SKM-1 (cell line): ENCODE measurements at regions not wholly inside any gene's neighbourhood (a gene's known extent, or its start where the extent isn't known, plus 50 kb on each side); places are given as distances from the start of the nearest gene placed in this dataset.
A peak's percentile ranks its signal among the peaks of the same experiment; 100 is the strongest.

Source experiments
- DNase-seq: peaks from one replicate; lab custom pipeline; 2025; ENCODE audit not compliant: unreplicated experiment; lab: John Stamatoyannopoulos, UW

DNA sequence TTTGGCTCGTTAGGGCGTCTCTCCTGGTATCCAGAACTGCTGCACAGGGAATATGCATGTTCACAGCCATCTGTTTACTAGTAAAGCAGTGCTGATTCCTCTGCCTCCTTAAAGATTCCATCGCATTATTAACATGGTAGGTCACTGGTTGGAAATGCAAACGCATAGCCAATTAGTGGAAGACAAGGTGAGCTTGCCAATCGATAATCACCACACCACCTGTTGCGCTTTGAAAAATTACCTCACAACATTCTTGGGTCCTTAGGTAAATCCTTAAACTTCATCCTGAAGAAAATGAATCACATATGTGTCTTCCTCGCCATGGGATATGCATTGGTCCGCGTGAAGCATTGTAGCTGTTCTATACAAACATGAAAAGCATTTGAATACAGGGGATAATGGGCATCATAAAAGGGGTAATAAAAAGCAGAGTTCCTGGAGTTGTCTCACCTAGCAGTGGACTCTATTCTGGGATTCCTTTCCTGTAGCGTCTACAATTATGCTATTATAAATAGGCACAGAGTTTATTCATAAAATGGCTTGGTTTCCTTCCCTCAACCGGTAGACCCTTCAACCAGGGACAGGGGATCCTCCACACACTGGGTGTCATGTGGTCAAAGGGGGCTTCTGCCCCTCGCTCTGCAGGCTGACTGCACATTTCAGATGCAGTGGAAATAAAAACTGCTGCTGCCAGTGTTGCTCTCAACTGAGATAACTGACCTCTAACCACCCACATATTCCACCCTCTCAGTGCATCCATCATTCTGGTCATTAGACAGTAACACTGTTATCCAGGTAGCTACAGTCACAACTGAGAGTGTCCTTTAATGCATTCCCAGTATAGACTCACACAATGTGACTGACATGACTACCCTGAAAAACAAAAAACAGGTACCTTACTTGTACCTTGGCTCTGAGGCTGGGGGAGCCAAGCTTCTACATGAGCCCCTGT, 389.2 kb upstream of the NFE2L3 start:
- no peak for DNase-seq

DNA sequence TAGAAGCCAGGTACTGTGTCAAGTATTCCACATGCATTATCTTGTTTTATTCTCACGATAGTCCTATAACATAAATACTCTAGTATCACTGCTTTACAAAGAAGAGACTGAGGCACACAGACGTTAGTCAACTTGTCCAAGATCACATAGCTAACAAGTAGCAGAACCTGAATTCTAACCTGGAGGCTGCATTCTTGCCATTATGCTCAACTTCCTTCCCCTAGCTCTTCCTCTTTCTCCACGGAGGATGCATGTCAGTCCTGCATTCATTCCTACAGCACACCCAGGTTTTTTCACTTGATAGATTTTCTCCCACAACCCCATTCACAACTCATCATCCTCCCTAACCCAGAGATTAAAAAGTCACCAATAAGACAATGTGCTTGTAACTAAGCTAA, 388.5 kb upstream of the NFE2L3 start:
- peak; percentile 4 for DNase-seq

GRCh38 chr7:25765110-25765655, 386.8 kb upstream of the NFE2L3 start:
- DNase-seq: no peak

DNA sequence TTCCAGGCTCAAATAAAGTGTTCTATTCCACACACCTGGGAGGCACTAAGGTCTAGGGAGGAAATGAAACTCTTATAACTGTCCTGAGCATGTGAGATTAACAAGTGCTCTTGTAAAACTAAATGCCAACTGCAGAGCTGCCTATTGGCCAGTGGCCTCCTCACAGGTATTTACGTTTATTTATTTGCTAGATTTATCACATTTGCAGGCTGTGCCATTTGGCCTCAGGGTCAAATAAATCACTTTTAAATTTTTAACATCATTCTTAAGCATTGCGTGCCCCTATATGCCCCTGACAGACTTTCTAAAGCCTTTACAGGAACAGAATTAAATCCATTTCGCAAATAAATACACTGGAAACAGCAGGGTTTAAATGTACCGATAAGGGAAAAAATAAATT, 381.8 kb upstream of the NFE2L3 start:
- DNase-seq: no peak

- no peak for DNase-seq
These were observed 381.3 kb upstream of the NFE2L3 start for GRCh38 chr7:25770670-25771069.

GRCh38 chr7:25771491-25771890, 380.5 kb upstream of the NFE2L3 start:
- no peak for DNase-seq

GRCh38 chr7:25772802-25773201, 379.2 kb upstream of the NFE2L3 start:
- no peak for DNase-seq

DNA sequence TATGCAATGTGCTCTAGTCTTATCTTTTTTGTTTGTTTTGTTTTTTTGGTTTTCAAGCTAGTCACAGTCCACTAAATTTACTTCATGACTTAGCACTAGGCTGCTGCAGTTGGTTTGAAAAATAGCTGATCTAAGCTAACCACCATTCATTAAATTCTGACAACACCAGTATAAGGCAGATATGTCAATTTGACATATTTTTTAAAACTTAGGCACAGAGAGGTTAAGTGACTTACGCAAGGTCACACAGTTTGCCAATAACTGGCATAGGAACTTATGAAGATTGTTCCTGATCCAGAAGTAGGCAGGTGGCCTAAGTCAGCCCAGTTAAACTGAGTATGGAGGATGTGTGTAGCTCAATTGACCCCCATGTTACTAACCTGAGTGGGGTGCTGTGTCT, 377.3 kb upstream of the NFE2L3 start:
- DNase-seq: no peak

DNA sequence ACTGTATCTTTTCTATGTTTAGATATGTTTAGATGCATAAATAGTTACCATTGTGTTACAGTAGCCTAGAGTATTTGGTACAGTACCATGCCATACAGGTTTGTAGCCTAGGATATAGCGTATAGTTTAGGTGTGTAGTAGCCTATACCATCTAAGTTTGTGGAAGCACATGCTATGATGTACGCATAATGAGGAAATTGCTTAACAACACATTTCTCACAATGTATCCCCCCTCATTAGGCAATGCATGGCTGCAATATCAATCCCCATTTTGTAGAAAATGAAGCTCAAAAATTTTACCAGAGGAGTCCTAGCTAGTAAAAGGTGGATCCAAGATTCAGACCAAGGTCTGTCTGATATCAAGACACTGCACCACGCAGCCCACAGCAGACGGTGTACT, 376.4 kb upstream of the NFE2L3 start:
- no peak for DNase-seq

DNA sequence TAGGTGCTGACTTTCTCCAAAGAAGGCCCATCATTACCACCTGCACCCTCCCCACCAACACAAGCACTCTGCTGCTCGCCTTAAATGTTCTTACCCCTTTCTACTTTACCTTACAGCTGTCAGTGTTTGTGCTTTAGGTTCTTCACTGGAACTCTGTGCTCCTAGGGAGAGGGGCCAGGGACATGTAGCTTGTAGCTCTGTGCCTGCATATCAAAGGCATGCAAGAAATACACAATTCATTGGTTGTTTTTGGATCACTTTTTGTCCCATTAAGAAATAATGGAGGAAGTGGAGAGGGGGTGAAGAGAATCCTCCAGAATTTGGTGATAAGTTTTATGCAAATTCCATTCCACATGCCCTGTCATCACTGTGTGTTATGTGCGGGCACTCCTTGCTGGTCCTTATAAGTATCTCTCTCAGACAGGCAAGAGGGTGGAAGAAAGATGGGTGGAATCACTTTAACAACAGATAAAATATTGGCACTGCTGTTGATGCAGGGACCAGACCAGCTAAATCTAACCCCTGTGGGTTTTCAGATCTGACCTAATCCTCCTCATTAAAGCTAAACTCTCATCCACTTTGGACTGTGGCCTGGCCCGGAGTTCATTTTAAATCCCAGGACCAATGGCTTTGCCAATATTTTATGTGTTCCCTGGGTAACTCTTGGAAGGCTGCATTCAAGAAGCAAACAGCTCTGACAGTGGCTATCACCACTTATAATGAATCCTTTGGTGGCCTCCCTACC, 375.8 kb upstream of the NFE2L3 start:
- no peak for DNase-seq

- DNase-seq: no peak
These were observed 375.3 kb upstream of the NFE2L3 start for GRCh38 chr7:25776744-25777123.

DNA sequence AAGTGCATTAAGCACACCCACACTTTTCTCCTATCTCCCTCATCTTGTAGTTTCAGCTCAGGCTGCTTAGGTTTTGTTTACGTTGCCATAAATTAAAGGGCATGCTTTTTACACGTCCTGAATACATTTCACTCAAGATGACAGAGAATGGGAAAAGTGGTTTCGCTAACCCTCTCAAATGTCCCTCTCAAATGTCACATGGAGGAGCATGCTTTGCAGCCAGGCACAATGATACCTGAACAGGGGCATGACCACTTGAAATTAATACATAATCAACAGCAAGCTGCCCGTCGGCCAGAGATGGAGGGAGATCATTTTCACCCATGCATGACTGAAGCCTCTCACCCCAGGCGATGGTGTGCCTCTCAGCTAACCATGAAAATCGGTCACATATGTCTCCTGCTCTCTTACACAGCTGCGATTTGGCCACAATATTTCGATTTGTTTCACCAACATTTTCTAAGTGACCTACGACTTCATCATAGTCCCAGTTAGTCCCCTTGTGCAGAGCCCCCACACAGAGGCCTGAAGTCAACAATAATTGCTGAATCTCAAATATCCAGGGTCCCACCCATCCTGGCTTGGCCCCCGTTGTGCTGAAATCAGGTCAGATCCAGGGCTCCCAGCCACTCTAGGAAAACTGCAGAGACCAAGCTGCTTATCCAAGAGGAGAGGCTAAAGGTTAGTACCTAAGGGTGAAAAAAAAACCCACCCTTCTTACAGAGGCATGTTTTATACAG, 373.9 kb upstream of the NFE2L3 start:
- no peak for DNase-seq

DNA sequence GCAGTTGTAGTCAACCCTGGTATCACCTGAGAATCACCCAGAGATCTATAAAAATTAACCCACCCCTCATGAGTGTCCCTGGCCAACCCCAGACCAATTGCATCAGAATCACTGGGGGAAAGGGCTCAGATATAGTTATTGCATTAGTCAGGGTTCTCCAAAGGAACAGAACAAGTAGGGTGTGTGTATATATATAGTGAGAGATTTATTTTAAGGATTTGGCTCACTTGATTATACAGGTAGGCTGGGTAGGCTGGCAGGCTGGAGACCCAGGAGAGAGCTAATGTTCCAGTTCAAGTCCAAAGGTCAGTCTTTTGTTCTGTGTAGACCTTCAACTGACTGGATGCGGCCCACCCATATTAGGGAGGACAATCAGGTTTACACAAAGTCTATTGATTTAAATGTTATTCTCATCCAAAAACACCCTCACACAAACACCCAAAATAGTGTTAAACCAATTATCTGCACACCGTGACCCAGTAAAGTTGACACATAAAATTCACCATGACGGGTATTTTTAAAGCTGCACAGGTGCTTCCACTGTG, 372.9 kb upstream of the NFE2L3 start:
- DNase-seq: no peak

DNA sequence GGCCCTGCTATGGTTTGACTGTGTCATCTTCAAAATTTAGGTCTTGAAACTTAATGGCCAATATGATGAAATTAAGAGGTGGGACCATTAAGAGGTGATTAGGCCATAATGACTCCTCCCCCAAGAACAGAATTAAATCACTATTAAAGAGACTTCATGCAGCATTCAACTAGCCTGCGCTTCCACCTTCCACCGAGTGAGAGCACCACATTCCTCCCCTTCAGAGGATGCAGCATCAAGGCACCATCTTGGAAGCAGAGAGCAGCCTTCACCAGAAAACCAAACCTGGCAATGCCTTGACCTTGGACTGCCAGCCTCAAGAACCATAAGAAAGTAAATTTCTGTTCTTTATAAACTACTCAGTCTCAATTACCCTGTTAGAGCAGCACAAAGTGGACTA, 371.1 kb upstream of the NFE2L3 start:
- DNase-seq: no peak

DNA sequence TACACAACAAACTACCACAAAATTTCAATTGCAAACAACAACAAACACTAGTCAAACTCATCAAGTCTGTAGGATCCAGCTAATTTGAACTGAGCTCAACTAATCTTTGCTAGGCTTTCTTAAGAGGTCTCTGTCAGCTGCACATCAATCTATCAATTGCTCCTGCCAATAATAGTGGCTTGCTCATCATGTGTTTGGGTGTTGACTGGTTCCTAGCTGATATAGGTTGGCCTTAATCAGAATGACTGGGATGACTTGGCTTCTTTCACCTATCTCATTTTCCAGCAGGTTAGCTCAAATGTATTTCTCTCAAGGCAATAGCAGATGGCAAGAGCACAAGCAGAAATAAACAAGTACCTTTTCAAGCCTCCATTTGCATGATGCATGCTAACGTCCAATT, 370.3 kb upstream of the NFE2L3 start:
- DNase-seq: no peak

DNA sequence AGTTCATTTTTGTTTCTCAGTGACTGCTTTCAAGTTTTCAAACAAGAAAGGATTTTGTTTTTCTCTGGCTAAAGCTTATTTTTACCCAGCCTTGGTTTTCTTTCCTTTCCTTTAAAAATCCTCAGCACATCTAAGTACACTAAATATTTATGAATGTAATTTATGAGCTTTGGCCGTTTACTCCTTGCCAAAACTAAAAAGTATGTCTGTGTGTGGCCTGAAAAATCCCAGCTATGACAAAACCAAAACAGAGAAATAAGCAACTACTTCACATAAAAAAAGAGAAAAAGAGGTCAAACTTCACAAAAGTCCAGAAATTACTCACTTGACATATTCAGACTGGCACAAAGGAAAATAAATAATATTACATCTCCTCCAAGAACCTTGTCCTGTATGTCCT, 365.1 kb upstream of the NFE2L3 start:
- no peak for DNase-seq

- no peak for DNase-seq
These were observed 364.7 kb upstream of the NFE2L3 start for GRCh38 chr7:25787336-25787735.

DNA sequence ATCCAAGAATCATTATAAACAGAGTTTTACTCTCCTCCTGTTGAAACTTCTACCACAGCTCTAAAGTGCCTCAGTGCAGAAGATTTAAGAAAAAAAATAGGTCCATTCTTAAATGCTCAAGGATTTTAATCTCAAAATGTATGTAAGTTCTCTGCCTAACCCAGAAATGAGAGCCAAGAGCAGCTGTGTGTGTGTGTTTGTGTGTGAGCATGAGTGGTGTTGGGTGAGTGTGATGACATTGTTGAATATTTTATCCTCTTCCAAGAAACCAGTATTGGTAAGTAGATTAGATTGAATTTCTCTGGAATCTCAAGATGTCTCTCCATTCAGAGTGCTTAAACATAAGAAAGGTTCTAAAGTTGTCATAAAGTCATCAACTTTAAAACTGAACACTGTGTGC, 363.6 kb upstream of the NFE2L3 start:
- no peak for DNase-seq

GRCh38 chr7:25788961-25789620, 362.9 kb upstream of the NFE2L3 start:
- no peak for DNase-seq
